H54 (cell line): ENCODE measurements at regions not wholly inside any gene's neighbourhood (a gene's known extent, or its start where the extent isn't known, plus 50 kb on each side); places are given as distances from the start of the nearest gene placed in this dataset.
"Not testable (repeated sequence)": the region's sequence is repeated elsewhere in the genome, so short reads cannot be mapped to it uniquely, and the experiment has no call there.

Source experiments
- DNase-seq: peaks from one replicate; pipeline ENCODE4 v3.0.0; 2011; ENCODE audit warnings: low spot score, mixed read lengths; ENCODE audit not compliant: insufficient read length
- FAIRE-seq: peaks from 3 replicates; lab custom pipeline; 2011; peaks lifted over from hg19 to GRCh38; lab: Jason Lieb, UNC
- POLR2A ChIP-seq: IDR thresholded peaks from 2 replicates; pipeline ENCODE4 v1.6.1; 2011; ENCODE audit warnings: low read depth, mild to moderate bottlenecking, low read length

DNA sequence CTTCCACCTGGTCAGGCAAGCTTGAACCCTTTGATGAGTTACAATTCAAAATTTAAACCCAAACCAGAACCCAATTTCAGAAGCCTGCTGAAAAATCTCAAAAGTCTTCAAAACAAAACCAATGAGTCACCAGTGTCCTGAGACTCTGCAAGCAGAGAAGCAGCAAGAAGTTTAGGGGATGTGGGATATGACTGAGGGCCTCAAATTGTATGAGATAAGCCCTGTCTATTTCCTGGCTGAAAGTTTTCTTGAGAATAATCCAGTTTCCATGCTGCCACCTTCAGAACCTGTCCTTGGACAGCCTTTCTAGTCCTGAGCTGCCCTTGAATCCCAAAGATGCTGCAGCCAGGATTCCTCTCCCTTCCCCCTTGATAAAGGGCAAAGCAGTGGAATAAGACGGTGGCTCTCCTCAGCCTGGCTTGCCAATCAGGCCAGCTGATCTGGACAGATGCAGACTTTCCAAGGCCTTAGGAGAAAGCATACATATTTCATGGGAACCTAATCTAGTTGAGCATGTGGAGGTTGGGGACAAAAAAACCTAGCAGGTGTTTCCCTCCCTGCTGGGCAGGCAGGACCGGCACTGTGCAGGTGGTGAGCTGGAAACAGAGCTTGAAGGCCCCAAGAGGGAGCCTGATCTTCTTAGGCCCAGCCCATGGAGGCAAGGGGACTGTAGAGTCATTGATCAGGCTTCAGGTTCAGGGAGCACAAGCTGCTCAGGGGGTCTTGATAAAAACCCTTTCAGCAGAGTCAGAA is 278.0 kb upstream of the MGAT5 start:
- FAIRE-seq (no peak), DNase-seq (no peak)
- TF ChIP-seq POLR2A, result no peak

DNA sequence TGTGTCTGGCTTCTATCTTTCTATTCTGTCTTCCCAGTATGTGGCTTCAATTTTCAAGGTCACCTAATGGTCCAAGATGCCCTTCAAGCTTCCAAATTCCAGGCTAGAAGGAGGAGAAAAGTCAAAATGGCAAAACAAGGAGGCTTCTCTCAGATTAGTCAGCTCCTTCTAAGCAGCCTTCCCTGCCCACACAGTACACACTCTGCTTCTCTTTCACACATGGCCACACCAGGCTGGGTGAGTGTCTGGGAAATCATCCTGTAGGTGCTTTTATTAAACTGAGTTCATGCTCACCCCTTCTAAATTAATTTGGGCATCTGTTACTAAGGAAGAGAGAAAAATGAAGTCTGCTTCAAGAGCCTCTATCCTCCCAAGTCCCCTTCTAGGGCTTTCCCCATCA is 277.2 kb upstream of the MGAT5 start:
- FAIRE-seq (no peak), DNase-seq (no peak)
- TF ChIP-seq POLR2A, result no peak

DNA sequence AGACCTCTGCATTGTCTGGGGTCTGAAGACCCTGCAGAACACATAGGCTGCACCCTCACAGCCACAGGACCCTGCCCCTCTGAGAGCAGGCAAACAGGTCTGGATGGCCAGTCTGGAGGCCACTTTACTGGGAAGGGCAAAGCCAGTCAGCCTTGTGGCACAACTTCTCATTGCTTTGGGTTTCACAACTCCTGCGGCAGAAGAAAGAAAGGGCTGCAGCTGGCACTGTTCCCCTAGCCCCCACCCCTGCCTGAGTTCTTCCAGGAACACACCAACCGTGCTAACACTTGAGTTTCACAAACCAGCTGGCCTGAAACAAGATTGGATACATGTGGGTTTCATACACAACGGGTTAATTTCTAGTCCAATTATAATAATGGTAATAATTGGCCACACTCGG is 276.5 kb upstream of the MGAT5 start:
- no peak for TF ChIP-seq POLR2A
- FAIRE-seq (no peak), DNase-seq (no peak)

GRCh38 chr2:133982256-133982655 is 271.6 kb upstream of the MGAT5 start:
- TF ChIP-seq POLR2A, result no peak
- FAIRE-seq (no peak), DNase-seq (no peak)

DNA sequence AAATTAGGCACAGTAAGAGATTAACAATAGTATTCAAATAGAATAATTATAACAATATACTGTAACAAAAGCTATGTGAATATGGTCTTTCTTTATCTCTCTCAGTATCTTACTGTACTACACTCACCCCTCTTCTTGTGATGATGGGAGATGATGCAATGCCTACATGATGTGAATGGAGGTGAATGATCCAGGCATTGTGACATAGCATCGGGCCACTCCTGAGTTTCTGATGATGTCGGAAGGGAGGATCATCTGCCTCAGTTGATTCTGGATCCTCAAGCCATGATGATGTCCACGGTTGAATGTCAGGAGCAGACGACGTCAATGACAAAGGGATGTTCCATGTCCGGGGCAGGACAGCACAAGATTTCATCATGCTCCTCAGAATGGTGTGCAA is 268.3 kb upstream of the MGAT5 start:
- DNase-seq (no peak), FAIRE-seq (no peak)
- TF ChIP-seq POLR2A, result no peak

DNA sequence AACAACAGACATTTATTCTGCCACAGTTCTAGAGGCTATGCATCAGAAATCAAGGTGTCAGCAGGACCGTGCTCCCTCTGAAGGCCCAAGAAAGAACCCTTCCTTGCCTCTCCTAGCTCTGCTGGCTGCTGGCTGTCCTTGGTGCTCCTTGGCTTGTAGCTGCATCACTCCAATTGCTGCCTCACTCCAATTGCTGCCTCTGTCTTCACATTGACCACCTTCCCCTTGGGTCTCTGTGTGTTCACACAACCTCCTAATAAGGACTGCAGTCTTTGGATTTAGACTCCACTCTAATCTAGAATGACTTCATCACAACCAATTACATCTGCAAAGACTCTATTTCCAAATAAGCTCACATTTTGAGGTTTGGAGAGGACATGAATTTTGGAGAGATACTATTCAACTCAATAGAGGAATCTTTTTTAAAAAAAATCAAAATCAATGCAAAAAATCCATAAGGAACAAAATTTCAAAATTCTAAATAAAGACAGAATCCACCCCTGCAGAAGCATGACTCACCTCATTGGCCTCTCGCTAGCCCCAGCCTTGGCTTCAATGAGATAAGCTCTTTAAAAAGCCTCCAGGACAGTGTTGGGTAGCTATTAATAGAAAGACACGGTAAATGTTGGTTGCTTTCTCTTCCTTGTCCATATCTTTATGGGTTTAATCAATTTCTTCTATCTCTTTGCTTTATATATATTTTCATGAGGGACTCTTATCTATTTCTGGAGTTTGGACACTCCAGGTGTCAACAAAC is 267.6 kb upstream of the MGAT5 start:
- FAIRE-seq, result no peak
- DNase-seq, result no peak
- no peak for TF ChIP-seq POLR2A

GRCh38 chr2:133986881-133987795 is 266.7 kb upstream of the MGAT5 start:
- TF ChIP-seq POLR2A, result no peak
- DNase-seq, result no peak

DNA sequence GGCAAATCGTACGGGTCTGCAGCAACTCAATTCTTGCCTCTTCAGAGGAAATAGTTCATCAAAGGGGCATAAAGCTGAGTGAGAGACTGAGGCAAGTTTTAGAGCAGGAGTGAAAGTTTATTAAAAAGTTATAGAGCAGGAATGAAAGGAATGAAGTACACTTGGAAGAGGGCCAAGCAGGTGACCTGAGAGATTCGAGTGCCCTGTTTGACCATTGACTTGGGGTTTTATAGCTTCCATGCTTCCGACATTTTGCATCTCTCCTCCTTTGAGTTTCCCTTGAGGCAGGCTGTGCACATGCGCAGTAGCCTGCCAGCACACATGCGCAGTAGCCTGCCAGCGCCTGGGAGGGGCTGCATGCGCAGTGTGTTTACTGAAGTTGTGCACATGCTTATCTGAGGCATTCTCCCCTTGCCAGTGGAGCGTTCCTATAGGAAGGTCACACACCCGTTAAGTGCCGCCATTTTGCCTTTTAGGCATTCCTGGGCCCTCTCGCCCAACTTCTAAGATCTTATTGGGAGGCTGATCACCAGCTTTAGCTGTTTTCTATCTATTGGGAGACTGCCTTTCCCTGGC is 265.5 kb upstream of the MGAT5 start:
- no peak for TF ChIP-seq POLR2A
- DNase-seq (no peak), FAIRE-seq (no peak)

More at GRCh38 chr2:133986881-133987795, 266.7 kb upstream of the MGAT5 start:
- no peak for FAIRE-seq

- FAIRE-seq, result no peak
- DNase-seq, result no peak
- TF ChIP-seq POLR2A, result no peak
Observed at GRCh38 chr2:133991606-133992168, 262.2 kb upstream of the MGAT5 start.

DNA sequence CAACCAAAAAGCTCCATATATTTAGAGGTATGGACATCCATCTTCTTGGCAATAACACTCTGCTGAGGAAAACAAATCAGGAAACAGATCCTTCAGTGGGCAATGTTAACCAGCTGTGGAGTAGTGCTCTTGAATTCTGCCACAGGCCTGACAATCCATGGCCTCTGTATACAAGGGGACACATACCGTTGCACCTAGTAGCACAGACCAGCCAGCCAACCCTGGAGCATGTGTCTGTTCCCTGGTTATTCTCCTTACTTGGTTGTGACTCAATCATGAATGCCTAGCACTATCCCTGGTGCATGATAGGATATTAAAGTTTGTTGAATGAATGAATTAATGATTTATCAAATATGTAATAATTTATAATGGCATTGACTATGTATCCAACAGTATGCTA is 261.4 kb upstream of the MGAT5 start:
- no peak for TF ChIP-seq POLR2A
- DNase-seq (no peak), FAIRE-seq (no peak)

- FAIRE-seq (no peak), DNase-seq (no peak)
- no peak for TF ChIP-seq POLR2A
Observed at GRCh38 chr2:133993160-133993559, 260.7 kb upstream of the MGAT5 start.

GRCh38 chr2:133998726-133999125 is 255.1 kb upstream of the MGAT5 start:
- DNase-seq, FAIRE-seq: not testable (repeated sequence)

DNA sequence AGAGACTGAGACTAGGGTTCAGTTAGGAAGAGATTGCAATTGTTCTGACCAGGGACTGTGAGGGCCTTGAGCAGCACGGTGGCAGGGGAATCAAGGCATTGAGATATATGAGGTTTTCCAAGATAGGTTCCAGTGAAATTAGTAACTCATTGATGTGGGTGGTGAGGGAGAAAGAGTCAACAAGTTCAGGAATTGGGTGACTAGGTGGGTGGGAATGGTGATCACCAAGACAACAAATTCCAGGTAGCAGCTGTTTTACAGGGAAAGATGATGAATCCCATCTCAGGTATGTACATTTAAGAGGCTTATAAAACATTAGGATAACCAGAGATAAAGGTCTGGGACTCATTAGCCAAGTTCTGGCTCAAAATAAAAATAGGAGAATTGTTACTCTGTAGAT is 251.5 kb upstream of the MGAT5 start:
- FAIRE-seq (no peak), DNase-seq (no peak)
- no peak for TF ChIP-seq POLR2A
